GM21619 (cell line): ENCODE measurements at regions not wholly inside any gene's neighbourhood (a gene's known extent, or its start where the extent isn't known, plus 50 kb on each side); places are given as distances from the start of the nearest gene placed in this dataset.
A peak's percentile ranks its signal among the peaks of the same experiment; 100 is the strongest.

Experiments used
- ATAC-seq: cut with Tn5 transposase; IDR thresholded peaks from one replicate; pipeline ENCODE4 v1.9.1; 2021; ENCODE audit not compliant: unreplicated experiment

GRCh38 chr2:191607096-191607495 lies 70.8 kb upstream of the NABP1 start:
- no peak for ATAC-seq

- no peak for ATAC-seq
These were observed 67.2 kb upstream of the NABP1 start for GRCh38 chr2:191610756-191611155.

GRCh38 chr2:191611614-191612013 lies 66.3 kb upstream of the NABP1 start:
- ATAC-seq, result peak; percentile 97

- ATAC-seq, result no peak
These were observed 65.4 kb upstream of the NABP1 start for GRCh38 chr2:191612496-191612895.

- ATAC-seq, result no peak
These were observed 63.2 kb upstream of the NABP1 start for GRCh38 chr2:191614759-191615158.

- ATAC-seq, result no peak
These were observed 62.3 kb upstream of the NABP1 start for GRCh38 chr2:191615596-191615995.

GRCh38 chr2:191617575-191617974 lies 60.4 kb upstream of the NABP1 start:
- ATAC-seq, result peak; percentile 92

- no peak for ATAC-seq
These were observed 59.7 kb upstream of the NABP1 start for GRCh38 chr2:191618046-191618780.

- ATAC-seq, result no peak
These were observed 59.1 kb upstream of the NABP1 start for GRCh38 chr2:191618786-191619185.

- no peak for ATAC-seq
These were observed 57.8 kb upstream of the NABP1 start for GRCh38 chr2:191620144-191620543.

- no peak for ATAC-seq
These were observed 55.3 kb upstream of the NABP1 start for GRCh38 chr2:191622374-191623320.

- ATAC-seq, result peak; percentile 49
These were observed 52.9 kb upstream of the NABP1 start for GRCh38 chr2:191625016-191625415.

GRCh38 chr2:191625446-191625845 lies 52.5 kb upstream of the NABP1 start:
- ATAC-seq, result no peak

GRCh38 chr2:191626497-191627151 lies 51.3 kb upstream of the NABP1 start:
- no peak for ATAC-seq

- ATAC-seq, result no peak
These were observed 50.4 kb upstream of the NABP1 start for GRCh38 chr2:191627518-191627917.
